GM12878 (cell line): ENCODE measurements at regions not wholly inside any gene's neighbourhood (a gene's known extent, or its start where the extent isn't known, plus 50 kb on each side); places are given as distances from the start of the nearest gene placed in this dataset.
A peak's percentile ranks its signal among the peaks of the same experiment; 100 is the strongest.

Experiments
- ATAC-seq: fragments of 200-7000 bp; cut with Tn5 transposase; 3 replicates; pipeline ENCODE4 v1.9.1; 2020; ENCODE audit warnings: mild to moderate bottlenecking, moderate library complexity
- BruUV-seq: library from RNA; stranded (reverse); fragments of 400-500 nt; replicated peaks from 2 replicates; lab custom pipeline; 2021; lab: Mats Ljungman, UMichigan
- CTCF ChIA-PET: fragments of 300-600 bp; sonication (Branson Sonifier 250); formaldehyde crosslinking; extraction: SDS; loops from one replicate; lab custom pipeline; 2021; ENCODE audit warnings: inconsistent platforms; lab: Yijun Ruan, JAX
- POLR2A ChIA-PET: fragments of 350-600 bp; formaldehyde crosslinking; extraction: SDS; loops from one replicate; lab custom pipeline; 2021; ENCODE audit warnings: inconsistent platforms; lab: Charles Lee
- RAD21 ChIA-PET: fragments of 300-600 bp; sonication (Branson Sonifier 250); formaldehyde crosslinking; loops from one replicate; lab custom pipeline; 2023; ENCODE audit warnings: antibody characterized with exemption; ENCODE audit not compliant: unreplicated experiment; lab: Charles Lee
- SMC1A ChIA-PET: fragments of 300-600 bp; sonication (Branson Sonifier 250); formaldehyde crosslinking; loops from one replicate; lab custom pipeline; 2023; ENCODE audit not compliant: unreplicated experiment, uncharacterized antibody; lab: Charles Lee
- DNase-seq: peaks from one replicate; pipeline ENCODE4 v3.0.0-alpha.2; 2011; ENCODE audit warnings: low read depth, low spot score
- FAIRE-seq: peaks from 3 replicates; lab custom pipeline; 2011; peaks lifted over from hg19 to GRCh38; lab: Jason Lieb, UNC
- H2AFZ ChIP-seq: 2 replicates; pipeline ENCODE4 v1.6.0; 2011; ENCODE audit warnings: low read depth, low read length, control low read depth; ENCODE audit not compliant: control insufficient read depth
- H3K27ac ChIP-seq: 2 replicates; pipeline ENCODE4 v1.5.1; 2011; ENCODE audit warnings: control low read depth; ENCODE audit not compliant: control insufficient read depth, insufficient read depth
- H3K27me3 ChIP-seq, 2 experiments: replicated peaks in 1 of 2; 2 replicates each; pipeline versions ENCODE4 v1.6.0 to v1.6.1; 2011; ENCODE audit warnings: low read length in 1 of 2; ENCODE audit not compliant: control insufficient read depth in 2 of 2, insufficient read depth in 2 of 2
- H3K36me3 ChIP-seq, 2 experiments: 2 replicates each; pipeline ENCODE4 v1.5.1; 2011; ENCODE audit warnings: low read length in 1 of 2; ENCODE audit not compliant: control insufficient read depth in 2 of 2, insufficient read depth in 2 of 2
- H3K4me1 ChIP-seq: 2 replicates; pipeline ENCODE4 v1.6.1; 2011; ENCODE audit warnings: mild to moderate bottlenecking, low read length, moderate library complexity, mixed read lengths; ENCODE audit not compliant: control insufficient read depth, insufficient read depth
- H3K4me2 ChIP-seq: 2 replicates; pipeline ENCODE4 v1.6.0; 2011; ENCODE audit warnings: control low read depth; ENCODE audit not compliant: control insufficient read depth, insufficient read depth
- H3K4me3 ChIP-seq: fragments of 200-600 bp; sonication (generic); 2 replicates; pipeline ENCODE4 v1.5.1; 2016
- H3K79me2 ChIP-seq: 2 replicates; pipeline ENCODE4 v1.6.0; 2011; ENCODE audit warnings: low read length; ENCODE audit not compliant: control insufficient read depth, insufficient read depth
- H3K9ac ChIP-seq: 2 replicates; pipeline ENCODE4 v1.8.0; 2011; ENCODE audit warnings: low read length, control low read depth, mixed read lengths; ENCODE audit not compliant: control insufficient read depth, insufficient read depth
- H3K9me3 ChIP-seq: replicated peaks from 3 replicates; pipeline ENCODE4 v1.5.1; 2011; ENCODE audit warnings: mild to moderate bottlenecking, low read length; ENCODE audit not compliant: control insufficient read depth, insufficient read depth
- H4K20me1 ChIP-seq: 2 replicates; pipeline ENCODE4 v1.6.0; 2011; ENCODE audit not compliant: control insufficient read depth, insufficient read depth
- BCLAF1 ChIP-seq: fragments of 450-650 bp; IDR thresholded peaks from 2 replicates; pipeline ENCODE4 v1.6.1; 2017; ENCODE audit warnings: antibody characterized with exemption, mild to moderate bottlenecking, moderate library complexity
- E4F1 ChIP-seq: fragments of 450-650 bp; IDR thresholded peaks from 2 replicates; pipeline ENCODE4 v1.6.1; 2018; ENCODE audit warnings: borderline replicate concordance, mild to moderate bottlenecking; ENCODE audit not compliant: partially characterized antibody
- SPI1 ChIP-seq: IDR thresholded peaks from 2 replicates; pipeline ENCODE4 v1.6.1; 2011; ENCODE audit warnings: low read depth, mild to moderate bottlenecking, low read length, moderate library complexity, borderline replicate concordance; ENCODE audit not compliant: insufficient read depth
- WGBS: methylation state at CpG from one replicate; pipeline ENCODE4 v1.1.6; 2016; ENCODE audit warnings: low lambda C conversion rate; ENCODE audit not compliant: insufficient replicate concordance, insufficient coverage; ENCODE audit errors: missing lambda C conversion rate; 5-methylcytosine and 5-hydroxymethylcytosine counted together
- in situ Hi-C: fragments of 300-500 bp; cut with MboI; formaldehyde crosslinking; loops from 9 replicates; pipeline ENCODE4 v1.14.3; 2018; ENCODE audit warnings: mixed read lengths
- intact Hi-C: fragments of 100-400 bp; cut with micrococcal nuclease; formaldehyde crosslinking; loops from one replicate; pipeline ENCODE4 v1.14.2; 2022; ENCODE audit not compliant: unreplicated experiment

GRCh38 chr6:10205892-10206291 is 209.0 kb downstream of the TFAP2A start:
- FAIRE-seq, result no peak
- H3K9ac ChIP-seq, result no peak overlapping the region
- BruUV-seq, result no TSS peak
- no peak for DNase-seq
- no peak overlapping the region for H3K4me2 ChIP-seq
- no peaks in the 10 kb centered on the region for H3K79me2 ChIP-seq
- no peaks in the 10 kb centered on the region for H4K20me1 ChIP-seq
- no peaks in the 10 kb centered on the region for H3K9me3 ChIP-seq
- RAD21 ChIA-PET, result no interaction called here
- SMC1A ChIA-PET, result interaction anchor here (1.2 kb wide), 1 partner anchor 27 kb away, joined by 3 read pairs; no protein-coding TSS in a partner anchor
- H3K4me3 ChIP-seq, result no peak overlapping the region
- peak; percentile 50; the same call in 2 of the 3 replicates for ATAC-seq
- POLR2A ChIA-PET, result no interaction called here
- no peaks in the 10 kb centered on the region for H3K36me3 ChIP-seq
- 3% methylated on average over 4 of the region's 4 CpGs for WGBS
- in situ Hi-C loops (no loop called here), intact Hi-C loops (no loop called here)
- no peak for TF ChIP-seq BCLAF1
- TF ChIP-seq E4F1, result no peak
- TF ChIP-seq SPI1, result peak; percentile 85
- CTCF ChIA-PET, result no interaction called here
- H3K27me3 ChIP-seq, result no peaks in the 10 kb centered on the region
- H3K4me1 ChIP-seq, result no peaks in the 10 kb centered on the region
- no peak overlapping the region for H3K27ac ChIP-seq
- no peak overlapping the region for H2AFZ ChIP-seq
